ENCODE measurements at regions not wholly inside any gene's neighbourhood (a gene's known extent, or its start where the extent isn't known, plus 50 kb on each side); places are given as distances from the start of the nearest gene placed in this dataset.
"Not testable (repeated sequence)": the region's sequence is repeated elsewhere in the genome, so short reads cannot be mapped to it uniquely, and the experiment has no call there.

DNA sequence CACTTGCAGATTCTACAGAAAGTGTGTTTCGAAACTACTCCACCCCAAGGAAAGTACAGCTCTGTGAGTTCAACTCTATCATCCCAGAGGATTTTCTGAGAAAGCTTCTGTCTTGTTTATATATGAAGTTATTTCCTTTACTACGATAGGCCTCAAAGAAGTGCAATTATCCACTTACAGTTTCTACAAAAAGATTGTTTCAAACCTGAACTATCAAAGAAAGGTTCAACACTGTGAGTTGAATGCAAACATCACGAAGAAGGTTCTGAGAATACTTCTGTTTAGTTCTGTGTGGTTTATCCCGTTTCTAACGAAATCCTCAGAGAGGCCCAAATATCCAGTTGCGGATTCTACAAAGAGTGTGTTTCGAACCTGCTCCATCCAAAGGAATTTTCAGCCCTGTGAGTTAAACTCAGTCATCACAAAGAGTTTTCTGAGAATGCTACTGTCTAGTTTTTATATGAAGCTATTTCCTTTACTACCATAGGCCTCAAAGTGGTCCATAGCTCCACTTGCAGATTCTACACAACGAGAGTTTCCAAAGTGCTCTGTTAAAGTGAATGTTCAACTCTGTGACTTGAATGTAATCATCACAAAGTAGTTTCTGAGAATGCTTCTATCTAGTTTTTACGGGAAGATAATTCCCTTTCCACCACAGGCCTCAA is 411.7 kb upstream of the WSB1 start:
- not testable (repeated sequence) for TF ChIP-seq ZNF747 (CRISPR knock-in tag; IDR thresholded peaks at IDR 0.05; ENCODE audit: borderline replicate concordance); TCF7 (IDR thresholded peaks at IDR 0.05; ENCODE audit: low read depth); SKI (IDR thresholded peaks at IDR 0.05; ENCODE audit: partially characterized antibody); EZH2 (conservative IDR thresholded peaks at IDR 0.05; ENCODE audit: low read depth, low read length); U2AF1 (optimal IDR thresholded peaks at IDR 0.05; ENCODE audit: low read depth, low read length); PRPF4 (IDR thresholded peaks at IDR 0.05; ENCODE audit: low read depth, low read length, poor library complexity, severe bottlenecking); POLR2A (IDR thresholded peaks at IDR 0.05; ENCODE audit: insufficient read depth in 1 of 2, low read depth in 2 of 2, low read length in 2 of 2); SMYD3 (CRISPR knock-in tag; IDR thresholded peaks at IDR 0.05); RAD21 (CRISPR knock-in tag; IDR thresholded peaks at IDR 0.05)
- TF ChIP-seq, protein P1, sequence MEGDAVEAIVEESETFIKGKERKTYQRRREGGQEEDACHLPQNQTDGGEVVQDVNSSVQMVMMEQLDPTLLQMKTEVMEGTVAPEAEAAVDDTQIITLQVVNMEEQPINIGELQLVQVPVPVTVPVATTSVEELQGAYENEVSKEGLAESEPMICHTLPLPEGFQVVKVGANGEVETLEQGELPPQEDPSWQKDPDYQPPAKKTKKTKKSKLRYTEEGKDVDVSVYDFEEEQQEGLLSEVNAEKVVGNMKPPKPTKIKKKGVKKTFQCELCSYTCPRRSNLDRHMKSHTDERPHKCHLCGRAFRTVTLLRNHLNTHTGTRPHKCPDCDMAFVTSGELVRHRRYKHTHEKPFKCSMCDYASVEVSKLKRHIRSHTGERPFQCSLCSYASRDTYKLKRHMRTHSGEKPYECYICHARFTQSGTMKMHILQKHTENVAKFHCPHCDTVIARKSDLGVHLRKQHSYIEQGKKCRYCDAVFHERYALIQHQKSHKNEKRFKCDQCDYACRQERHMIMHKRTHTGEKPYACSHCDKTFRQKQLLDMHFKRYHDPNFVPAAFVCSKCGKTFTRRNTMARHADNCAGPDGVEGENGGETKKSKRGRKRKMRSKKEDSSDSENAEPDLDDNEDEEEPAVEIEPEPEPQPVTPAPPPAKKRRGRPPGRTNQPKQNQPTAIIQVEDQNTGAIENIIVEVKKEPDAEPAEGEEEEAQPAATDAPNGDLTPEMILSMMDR (CRISPR knock-in tag; IDR thresholded peaks at IDR 0.05), result not testable (repeated sequence)
- TF ChIP-seq, protein P2, sequence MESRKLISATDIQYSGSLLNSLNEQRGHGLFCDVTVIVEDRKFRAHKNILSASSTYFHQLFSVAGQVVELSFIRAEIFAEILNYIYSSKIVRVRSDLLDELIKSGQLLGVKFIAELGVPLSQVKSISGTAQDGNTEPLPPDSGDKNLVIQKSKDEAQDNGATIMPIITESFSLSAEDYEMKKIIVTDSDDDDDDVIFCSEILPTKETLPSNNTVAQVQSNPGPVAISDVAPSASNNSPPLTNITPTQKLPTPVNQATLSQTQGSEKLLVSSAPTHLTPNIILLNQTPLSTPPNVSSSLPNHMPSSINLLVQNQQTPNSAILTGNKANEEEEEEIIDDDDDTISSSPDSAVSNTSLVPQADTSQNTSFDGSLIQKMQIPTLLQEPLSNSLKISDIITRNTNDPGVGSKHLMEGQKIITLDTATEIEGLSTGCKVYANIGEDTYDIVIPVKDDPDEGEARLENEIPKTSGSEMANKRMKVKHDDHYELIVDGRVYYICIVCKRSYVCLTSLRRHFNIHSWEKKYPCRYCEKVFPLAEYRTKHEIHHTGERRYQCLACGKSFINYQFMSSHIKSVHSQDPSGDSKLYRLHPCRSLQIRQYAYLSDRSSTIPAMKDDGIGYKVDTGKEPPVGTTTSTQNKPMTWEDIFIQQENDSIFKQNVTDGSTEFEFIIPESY (CRISPR knock-in tag; IDR thresholded peaks at IDR 0.05), result not testable (repeated sequence)
